Liver (tissue), 8 donors: ENCODE measurements at regions not wholly inside any gene's neighbourhood (a gene's known extent, or its start where the extent isn't known, plus 50 kb on each side); places are given as distances from the start of the nearest gene placed in this dataset.

Source experiments
- DNase-seq: peaks from one replicate; pipeline ENCODE4 v3.0.0-alpha.2; 2017; ENCODE audit warnings: low spot score
- H3K27ac ChIP-seq, 2 donors: one replicate each; pipeline ENCODE4 v1.7.0; 2013; ENCODE audit warnings: inconsistent platforms in 2 of 2, low read length in 2 of 2, control low read depth in 1 of 2, low read depth in 1 of 2, mild to moderate bottlenecking in 1 of 2
- H3K27me3 ChIP-seq, 4 donors: one replicate each; pipeline versions ENCODE4 v1.6.1 to v1.7.0; 2013; ENCODE audit warnings: low read length in 3 of 4, inconsistent platforms in 1 of 4, mild to moderate bottlenecking in 1 of 4, moderate library complexity in 1 of 4; ENCODE audit not compliant: control insufficient read depth in 4 of 4, insufficient read depth in 4 of 4
- H3K36me3 ChIP-seq, 4 donors: one replicate each; pipeline versions ENCODE4 v1.6.1 to v1.7.0; 2013; ENCODE audit warnings: low read length in 3 of 4, mild to moderate bottlenecking in 3 of 4, low read depth in 1 of 4, moderate library complexity in 1 of 4; ENCODE audit not compliant: control insufficient read depth in 4 of 4, insufficient read depth in 3 of 4
- H3K4me1 ChIP-seq, 4 donors: one replicate each; pipeline versions ENCODE4 v1.6.1 to v1.7.0; 2013; ENCODE audit warnings: low read length in 3 of 4, mild to moderate bottlenecking in 3 of 4, moderate library complexity in 1 of 4; ENCODE audit not compliant: control insufficient read depth in 4 of 4, insufficient read depth in 4 of 4
- H3K4me3 ChIP-seq, 3 donors: one replicate each; pipeline versions ENCODE4 v1.6.1 to v1.7.0; 2013; ENCODE audit warnings: low read length in 3 of 3, control low read depth in 1 of 3, low read depth in 1 of 3, mild to moderate bottlenecking in 1 of 3
- H3K9ac ChIP-seq, 2 donors: one replicate each; pipeline ENCODE4 v1.7.0; 2013; ENCODE audit warnings: low read length in 2 of 2, mild to moderate bottlenecking in 2 of 2, moderate library complexity in 2 of 2, control low read depth in 1 of 2, low read depth in 1 of 2
- H3K9me3 ChIP-seq, 4 donors: one replicate each; pipeline versions ENCODE4 v1.6.1 to v1.7.0; 2013; ENCODE audit warnings: low read length in 3 of 4; ENCODE audit not compliant: control insufficient read depth in 4 of 4
- CTCF ChIP-seq: fragments of 150-350 bp; IDR thresholded peaks from 2 replicates; pipeline ENCODE4 v1.5.1; 2017; ENCODE audit warnings: improper control_type of control experiment, low read depth, low read length; ENCODE audit not compliant: missing input control
- EGR1 ChIP-seq, 2 donors: IDR thresholded peaks; 2 replicates each; pipeline ENCODE4 v1.6.1; 2016 to 2018; ENCODE audit warnings: antibody characterized with exemption in 2 of 2, low read depth in 2 of 2
- FOXA1 ChIP-seq: IDR thresholded peaks from 2 replicates; pipeline ENCODE4 v1.6.1; 2016; ENCODE audit warnings: antibody characterized with exemption
- FOXA2 ChIP-seq: IDR thresholded peaks from 2 replicates; pipeline ENCODE4 v1.6.1; 2016; ENCODE audit warnings: antibody characterized with exemption
- GABPA ChIP-seq, 2 donors: IDR thresholded peaks in 1 of 2; conservative IDR thresholded peaks in 1 of 2; 2 replicates each; pipeline ENCODE4 v1.6.1; 2016; ENCODE audit warnings: antibody characterized with exemption in 2 of 2, mild to moderate bottlenecking in 1 of 2, moderate library complexity in 1 of 2
- HNF4A ChIP-seq, 2 donors: conservative IDR thresholded peaks; 2 replicates each; pipeline ENCODE4 v1.6.1; 2016; ENCODE audit warnings: antibody characterized with exemption in 2 of 2, mild to moderate bottlenecking in 2 of 2
- HNF4G ChIP-seq: IDR thresholded peaks from 2 replicates; pipeline ENCODE4 v1.6.1; 2016; ENCODE audit warnings: antibody characterized with exemption
- JUND ChIP-seq, 2 donors: IDR thresholded peaks; 2 replicates each; pipeline ENCODE4 v1.6.1; 2016; ENCODE audit warnings: antibody characterized with exemption in 2 of 2
- MAX ChIP-seq: IDR thresholded peaks from 2 replicates; pipeline ENCODE4 v1.6.1; 2016; ENCODE audit warnings: antibody characterized with exemption
- NR2F2 ChIP-seq: IDR thresholded peaks from 2 replicates; pipeline ENCODE4 v1.6.1; 2016; ENCODE audit warnings: antibody characterized with exemption
- RAD21 ChIP-seq, 2 donors: IDR thresholded peaks; 2 replicates each; pipeline ENCODE4 v1.6.1; 2016; ENCODE audit warnings: antibody characterized with exemption in 2 of 2, mild to moderate bottlenecking in 2 of 2
- REST ChIP-seq: IDR thresholded peaks from 2 replicates; pipeline ENCODE4 v1.6.1; 2016; ENCODE audit warnings: antibody characterized with exemption, mild to moderate bottlenecking
- RXRA ChIP-seq, 2 donors: IDR thresholded peaks; 2 replicates each; pipeline ENCODE4 v1.6.1; 2017 to 2018; ENCODE audit warnings: antibody characterized with exemption in 2 of 2, mild to moderate bottlenecking in 1 of 2
- SP1 ChIP-seq: IDR thresholded peaks from 2 replicates; pipeline ENCODE4 v1.6.1; 2018; ENCODE audit warnings: antibody characterized with exemption, mild to moderate bottlenecking
- TAF1 ChIP-seq: conservative IDR thresholded peaks from 2 replicates; pipeline ENCODE4 v1.6.1; 2016; ENCODE audit warnings: antibody characterized with exemption, mild to moderate bottlenecking
- YY1 ChIP-seq: IDR thresholded peaks from 2 replicates; pipeline ENCODE4 v1.6.1; 2016; ENCODE audit warnings: antibody characterized with exemption, mild to moderate bottlenecking
- WGBS: extraction: QIAGEN DNeasy Blood & Tissue Kit; methylation state at CpG from one replicate; pipeline ENCODE4 v1.1.7; 2013; 5-methylcytosine and 5-hydroxymethylcytosine counted together
- TF ChIP-seq, protein P1 (sequence below): IDR thresholded peaks from 2 replicates; pipeline ENCODE4 v1.6.1; 2016; ENCODE audit warnings: antibody characterized with exemption
- TF ChIP-seq, protein P2 (sequence below): IDR thresholded peaks from 2 replicates; pipeline ENCODE4 v1.6.1; 2016; ENCODE audit warnings: antibody characterized with exemption
- donor health status: healthy.
- donor health status: healthy.
- donor health status: healthy.
- donor health status: healthy.
- donor health status: healthy.

DNA sequence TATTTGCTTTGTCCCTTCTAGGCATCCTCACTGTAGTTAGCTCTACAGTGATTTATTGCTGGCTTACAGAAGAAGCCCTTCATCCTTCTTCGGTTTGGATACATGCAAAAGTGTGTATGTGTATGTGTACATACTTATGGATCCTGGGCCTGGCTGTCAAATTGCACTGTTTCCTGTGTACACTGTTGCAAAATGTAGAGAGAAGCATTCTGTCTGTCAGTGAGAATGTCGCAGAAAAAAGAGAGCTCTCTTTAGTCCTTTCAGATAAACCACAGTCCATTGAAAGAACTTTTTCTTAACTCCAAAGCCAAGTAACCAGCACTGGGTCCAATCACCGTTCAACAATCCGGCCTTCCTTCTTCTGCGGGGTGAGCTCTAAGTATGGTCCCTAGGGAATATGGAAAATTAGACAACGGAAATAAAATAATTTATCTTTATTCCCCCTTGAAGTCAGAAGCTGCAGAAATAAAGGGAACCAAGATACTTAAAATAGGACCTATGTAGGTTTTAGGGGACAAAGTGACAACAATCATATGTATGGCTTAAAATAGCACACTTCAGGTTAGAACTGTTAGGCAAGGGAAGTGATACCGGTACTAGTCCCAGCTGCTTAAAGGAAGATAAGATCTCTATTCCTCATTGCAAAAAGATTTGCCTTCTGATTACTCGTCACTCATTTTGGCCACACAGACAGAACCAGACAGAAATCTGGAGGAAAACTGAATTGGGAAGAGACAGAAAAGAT is 107.0 kb downstream of the CD83 start:
- TF ChIP-seq HNF4A (conservative IDR thresholded peaks at IDR 0.05) (no peak), MAX (no peak), HNF4G (no peak), CTCF (no peak), EGR1 (IDR thresholded peaks at IDR 0.05; ENCODE audit: low read depth in 2 of 2) (no peak), FOXA2 (no peak)
- TF ChIP-seq, protein P1, sequence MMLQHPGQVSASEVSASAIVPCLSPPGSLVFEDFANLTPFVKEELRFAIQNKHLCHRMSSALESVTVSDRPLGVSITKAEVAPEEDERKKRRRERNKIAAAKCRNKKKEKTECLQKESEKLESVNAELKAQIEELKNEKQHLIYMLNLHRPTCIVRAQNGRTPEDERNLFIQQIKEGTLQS, result no peak
- 82% methylated on average over 8 of the region's 8 CpGs for WGBS
- Histone ChIP-seq H3K9me3 (peaks cover 0 to 5% (median 0%) of the 10 kb centered on the region in 4 donors), H3K9ac (no peak overlapping the region), H3K27me3 (no peaks in the 10 kb centered on the region), H3K4me3 (no peak overlapping the region), H3K36me3 (no peaks in the 10 kb centered on the region), H3K27ac (no peak overlapping the region), H3K4me1 (no peaks in the 10 kb centered on the region)
- no peak for DNase-seq

GRCh38 chr6:14226051-14226660 is 108.6 kb downstream of the CD83 start:
- H3K4me3 ChIP-seq, result no peak overlapping the region
- TF ChIP-seq FOXA1 (no peak), FOXA2 (no peak), TAF1 (no peak), HNF4A (conservative IDR thresholded peaks at IDR 0.05) (no peak), GABPA (IDR thresholded peaks at IDR 0.05 in 1 of 2, conservative IDR thresholded peaks at IDR 0.05 in 1 of 2) (no peak), JUND (IDR thresholded peaks at IDR 0.05) (no peak), REST (no peak), SP1 (no peak), HNF4G (no peak), MAX (no peak), EGR1 (IDR thresholded peaks at IDR 0.05; ENCODE audit: low read depth in 2 of 2) (no peak), YY1 (no peak), RAD21 (IDR thresholded peaks at IDR 0.05) (no peak), RXRA (IDR thresholded peaks at IDR 0.05) (no peak), CTCF (no peak), NR2F2 (no peak)
- TF ChIP-seq, protein P1, result no peak
- TF ChIP-seq, protein P2, sequence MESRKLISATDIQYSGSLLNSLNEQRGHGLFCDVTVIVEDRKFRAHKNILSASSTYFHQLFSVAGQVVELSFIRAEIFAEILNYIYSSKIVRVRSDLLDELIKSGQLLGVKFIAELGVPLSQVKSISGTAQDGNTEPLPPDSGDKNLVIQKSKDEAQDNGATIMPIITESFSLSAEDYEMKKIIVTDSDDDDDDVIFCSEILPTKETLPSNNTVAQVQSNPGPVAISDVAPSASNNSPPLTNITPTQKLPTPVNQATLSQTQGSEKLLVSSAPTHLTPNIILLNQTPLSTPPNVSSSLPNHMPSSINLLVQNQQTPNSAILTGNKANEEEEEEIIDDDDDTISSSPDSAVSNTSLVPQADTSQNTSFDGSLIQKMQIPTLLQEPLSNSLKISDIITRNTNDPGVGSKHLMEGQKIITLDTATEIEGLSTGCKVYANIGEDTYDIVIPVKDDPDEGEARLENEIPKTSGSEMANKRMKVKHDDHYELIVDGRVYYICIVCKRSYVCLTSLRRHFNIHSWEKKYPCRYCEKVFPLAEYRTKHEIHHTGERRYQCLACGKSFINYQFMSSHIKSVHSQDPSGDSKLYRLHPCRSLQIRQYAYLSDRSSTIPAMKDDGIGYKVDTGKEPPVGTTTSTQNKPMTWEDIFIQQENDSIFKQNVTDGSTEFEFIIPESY, result no peak
- 96% methylated on average over 2 of the region's 2 CpGs for WGBS
- H3K9ac ChIP-seq, result no peak overlapping the region
- no peak overlapping the region for H3K27ac ChIP-seq
- peaks cover 0 to 5% (median 0%) of the 10 kb centered on the region in 4 donors for H3K9me3 ChIP-seq
- no peaks in the 10 kb centered on the region for H3K36me3 ChIP-seq
- no peak for DNase-seq
- no peaks in the 10 kb centered on the region for H3K4me1 ChIP-seq
- no peaks in the 10 kb centered on the region for H3K27me3 ChIP-seq
